ENCODE measurements at regions not wholly inside any gene's neighbourhood (a gene's known extent, or its start where the extent isn't known, plus 50 kb on each side); places are given as distances from the start of the nearest gene placed in this dataset.

- Histone ChIP-seq H3K4me3 (ENCODE audit: low read depth, low read length) (no peak overlapping the region), H3K27me3 (ENCODE audit: control insufficient read depth, insufficient read depth, low read length) (no peaks in the 10 kb centered on the region), H3K27ac (ENCODE audit: low read depth, low read length) (no peak overlapping the region), H3K9me3 (ENCODE audit: control insufficient read depth, insufficient read depth, low read length) (no peaks in the 10 kb centered on the region)
- DNase-seq (ENCODE audit: low read depth, low spot score), result no peak
- ChIA-PET CTCF (no interaction called here), POLR2A (no interaction called here)
- TF ChIP-seq CTCF (IDR thresholded peaks at IDR 0.05; ENCODE audit: low read depth, low read length), result no peak
These were observed 165.1 kb downstream of the TINAG start for GRCh38 chr6:54473328-54473727.

- no peak for TF ChIP-seq CTCF (IDR thresholded peaks at IDR 0.05; ENCODE audit: low read depth, low read length)
- POLR2A ChIA-PET, result no interaction called here
- Histone ChIP-seq H3K27ac (ENCODE audit: low read depth, low read length) (no peak overlapping the region), H3K9me3 (ENCODE audit: control insufficient read depth, insufficient read depth, low read length) (no peaks in the 10 kb centered on the region), H3K27me3 (ENCODE audit: control insufficient read depth, insufficient read depth, low read length) (no peaks in the 10 kb centered on the region), H3K4me3 (ENCODE audit: low read depth, low read length) (no peak overlapping the region)
- CTCF ChIA-PET, result no interaction called here
- no peak for DNase-seq (ENCODE audit: low read depth, low spot score)
These were observed 166.7 kb downstream of the TINAG start for GRCh38 chr6:54474898-54475297.

GRCh38 chr6:54481091-54481490 is 172.8 kb downstream of the TINAG start:
- ChIA-PET POLR2A (no interaction called here), CTCF (no interaction called here)
- Histone ChIP-seq H3K27me3 (ENCODE audit: control insufficient read depth, insufficient read depth, low read length) (no peaks in the 10 kb centered on the region), H3K9me3 (ENCODE audit: control insufficient read depth, insufficient read depth, low read length) (no peaks in the 10 kb centered on the region), H3K4me3 (ENCODE audit: low read depth, low read length) (no peak overlapping the region), H3K27ac (ENCODE audit: low read depth, low read length) (no peak overlapping the region)
- TF ChIP-seq CTCF (IDR thresholded peaks at IDR 0.05; ENCODE audit: low read depth, low read length), result no peak
- no peak for DNase-seq (ENCODE audit: low read depth, low spot score)

GRCh38 chr6:54491431-54491830 is 183.2 kb downstream of the TINAG start:
- TF ChIP-seq CTCF (IDR thresholded peaks at IDR 0.05; ENCODE audit: low read depth, low read length), result no peak
- ChIA-PET POLR2A (no interaction called here), CTCF (no interaction called here)
- H3K4me3 ChIP-seq (ENCODE audit: low read depth, low read length), result no peak overlapping the region
- DNase-seq (ENCODE audit: low read depth, low spot score), result no peak
- no peaks in the 10 kb centered on the region for H3K27me3 ChIP-seq (ENCODE audit: control insufficient read depth, insufficient read depth, low read length)
- no peaks in the 10 kb centered on the region for H3K9me3 ChIP-seq (ENCODE audit: control insufficient read depth, insufficient read depth, low read length)
- H3K27ac ChIP-seq (ENCODE audit: low read depth, low read length), result no peak overlapping the region

GRCh38 chr6:54493138-54493537 is 184.9 kb downstream of the TINAG start:
- TF ChIP-seq CTCF (IDR thresholded peaks at IDR 0.05; ENCODE audit: low read depth, low read length), result no peak
- H3K9me3 ChIP-seq (ENCODE audit: control insufficient read depth, insufficient read depth, low read length), result no peaks in the 10 kb centered on the region
- peak; percentile 51 for DNase-seq (ENCODE audit: low read depth, low spot score)
- POLR2A ChIA-PET, result no interaction called here
- no peaks in the 10 kb centered on the region for H3K27me3 ChIP-seq (ENCODE audit: control insufficient read depth, insufficient read depth, low read length)
- no peak overlapping the region for H3K27ac ChIP-seq (ENCODE audit: low read depth, low read length)
- CTCF ChIA-PET, result interaction anchor here (0.6 to 0.7 kb wide), 2 partner anchors 122 to 340 kb away, joined by 3 to 4 read pairs; no protein-coding TSS in a partner anchor
- H3K4me3 ChIP-seq (ENCODE audit: low read depth, low read length), result no peak overlapping the region

All from AG04450 (cell line).